Stomach (tissue), 4 donors: ENCODE measurements at regions not wholly inside any gene's neighbourhood (a gene's known extent, or its start where the extent isn't known, plus 50 kb on each side); places are given as distances from the start of the nearest gene placed in this dataset.

ENCODE experiments used
- EP300 ChIP-seq: sonication (generic); formaldehyde crosslinking; IDR thresholded peaks from one replicate; pipeline ENCODE4 v1.6.1; 2017; ENCODE audit warnings: antibody characterized with exemption
- POLR2A ChIP-seq, 4 donors: fragments of 450-650 bp; IDR thresholded peaks; one replicate each; pipeline ENCODE4 v1.6.1; 2016; ENCODE audit warnings: antibody characterized with exemption in 4 of 4, control low read depth in 2 of 4, mild to moderate bottlenecking in 1 of 4, moderate library complexity in 1 of 4
- POLR2AphosphoS5 ChIP-seq, 3 donors: sonication (generic); formaldehyde crosslinking; IDR thresholded peaks; one replicate each; pipeline ENCODE4 v1.6.1; 2016; ENCODE audit warnings: antibody characterized with exemption in 3 of 3
- TF ChIP-seq, protein P1 (sequence below), 7 experiments: fragments of 450-650 bp in 4 of 7; fragments of 200-600 bp in 3 of 7; sonication (generic) in 3 of 7; IDR thresholded peaks; one replicate each; pipeline ENCODE4 v1.5.1; 2016 to 2019; ENCODE audit warnings: antibody characterized with exemption in 7 of 7, control low read depth in 2 of 7, mild to moderate bottlenecking in 1 of 7

DNA sequence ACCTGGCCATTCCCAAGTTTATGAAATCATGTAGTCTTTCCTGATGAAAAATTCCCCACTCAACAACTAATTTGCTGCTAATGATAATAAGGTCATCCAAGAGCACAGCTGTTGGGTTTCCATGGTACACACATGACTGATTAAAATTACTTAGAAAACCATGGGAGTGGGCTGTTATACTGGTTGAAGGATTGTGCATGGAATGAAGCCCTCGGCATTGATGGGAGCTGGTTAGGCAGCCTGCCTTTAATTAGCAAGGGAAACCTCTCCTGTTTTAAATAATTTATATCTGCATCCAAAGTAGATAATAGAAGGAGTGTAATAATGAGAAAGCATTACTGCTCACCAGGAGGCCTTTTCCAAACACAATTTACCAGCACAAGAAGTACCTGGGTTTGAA, 235.1 kb upstream of the CFAP20DC start:
- TF ChIP-seq, protein P1, sequence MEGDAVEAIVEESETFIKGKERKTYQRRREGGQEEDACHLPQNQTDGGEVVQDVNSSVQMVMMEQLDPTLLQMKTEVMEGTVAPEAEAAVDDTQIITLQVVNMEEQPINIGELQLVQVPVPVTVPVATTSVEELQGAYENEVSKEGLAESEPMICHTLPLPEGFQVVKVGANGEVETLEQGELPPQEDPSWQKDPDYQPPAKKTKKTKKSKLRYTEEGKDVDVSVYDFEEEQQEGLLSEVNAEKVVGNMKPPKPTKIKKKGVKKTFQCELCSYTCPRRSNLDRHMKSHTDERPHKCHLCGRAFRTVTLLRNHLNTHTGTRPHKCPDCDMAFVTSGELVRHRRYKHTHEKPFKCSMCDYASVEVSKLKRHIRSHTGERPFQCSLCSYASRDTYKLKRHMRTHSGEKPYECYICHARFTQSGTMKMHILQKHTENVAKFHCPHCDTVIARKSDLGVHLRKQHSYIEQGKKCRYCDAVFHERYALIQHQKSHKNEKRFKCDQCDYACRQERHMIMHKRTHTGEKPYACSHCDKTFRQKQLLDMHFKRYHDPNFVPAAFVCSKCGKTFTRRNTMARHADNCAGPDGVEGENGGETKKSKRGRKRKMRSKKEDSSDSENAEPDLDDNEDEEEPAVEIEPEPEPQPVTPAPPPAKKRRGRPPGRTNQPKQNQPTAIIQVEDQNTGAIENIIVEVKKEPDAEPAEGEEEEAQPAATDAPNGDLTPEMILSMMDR (IDR thresholded peaks at IDR 0.05): no peak
- no peak for TF ChIP-seq POLR2A (IDR thresholded peaks at IDR 0.05)
- no peak for TF ChIP-seq POLR2AphosphoS5 (IDR thresholded peaks at IDR 0.05)
- no peak for TF ChIP-seq EP300
